Activated naive CD4-positive, alpha-beta T cell treated with anti-CD3 and anti-CD28 coated beads for 36 hours (primary cell): ENCODE measurements at regions not wholly inside any gene's neighbourhood (a gene's known extent, or its start where the extent isn't known, plus 50 kb on each side); places are given as distances from the start of the nearest gene placed in this dataset.
"Not testable (repeated sequence)": the region's sequence is repeated elsewhere in the genome, so short reads cannot be mapped to it uniquely, and the experiment has no call there.

Experiments
- CTCF ChIA-PET: fragments of 350-600 bp; sonication (Branson Sonifier 250); formaldehyde crosslinking; loops from one replicate; lab custom pipeline; 2021; ENCODE audit warnings: antibody characterized with exemption; lab: Charles Lee
- DNase-seq: peaks from one replicate; pipeline ENCODE4 v3.0.0-alpha.2; 2020
- H3K27ac Mint-ChIP-seq: one replicate; pipeline ENCODE4 v1.8.0; 2021; ENCODE audit warnings: mild to moderate bottlenecking, mixed read lengths
- H3K27me3 Mint-ChIP-seq: one replicate; pipeline ENCODE4 v1.8.0; 2021; ENCODE audit warnings: low read depth, mixed read lengths
- H3K36me3 Mint-ChIP-seq: one replicate; pipeline ENCODE4 v1.8.0; 2021; ENCODE audit warnings: low read depth, mixed read lengths
- H3K4me1 Mint-ChIP-seq: one replicate; pipeline ENCODE4 v1.8.0; 2021; ENCODE audit warnings: low read depth, mixed read lengths
- H3K4me3 Mint-ChIP-seq: one replicate; pipeline ENCODE4 v1.8.0; 2021; ENCODE audit warnings: mild to moderate bottlenecking, moderate library complexity, mixed read lengths
- H3K9me3 Mint-ChIP-seq: one replicate; pipeline ENCODE4 v1.8.0; 2021; ENCODE audit warnings: mixed read lengths
- intact Hi-C: fragments of 100-400 bp; cut with micrococcal nuclease; formaldehyde crosslinking; loops from one replicate; pipeline ENCODE4 v1.15.1; 2023

DNA sequence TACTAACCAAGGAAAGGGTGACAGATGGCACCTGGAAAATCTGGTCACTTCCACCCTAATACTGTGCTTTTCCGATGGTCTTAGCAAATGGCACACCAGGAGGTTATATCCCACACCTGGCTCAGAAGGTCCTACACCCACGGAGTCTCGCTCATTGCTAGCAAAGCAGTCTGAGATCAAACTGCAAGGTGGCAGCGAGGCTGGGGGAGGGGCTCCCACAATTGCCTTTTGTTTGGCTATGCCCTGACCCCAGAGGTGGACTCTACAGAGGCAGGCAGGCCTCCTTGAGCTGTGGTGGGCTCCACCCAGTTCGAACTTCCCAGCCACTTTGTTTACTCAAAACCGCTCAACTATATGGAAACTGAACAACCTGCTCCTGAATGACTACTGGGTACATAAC lies 50.3 kb upstream of the UGT2B15 start:
- CTCF ChIA-PET, H3K27ac Mint-ChIP-seq, intact Hi-C loops, H3K36me3 Mint-ChIP-seq, H3K4me3 Mint-ChIP-seq, H3K9me3 Mint-ChIP-seq, H3K27me3 Mint-ChIP-seq, H3K4me1 Mint-ChIP-seq, DNase-seq: not testable (repeated sequence)

DNA sequence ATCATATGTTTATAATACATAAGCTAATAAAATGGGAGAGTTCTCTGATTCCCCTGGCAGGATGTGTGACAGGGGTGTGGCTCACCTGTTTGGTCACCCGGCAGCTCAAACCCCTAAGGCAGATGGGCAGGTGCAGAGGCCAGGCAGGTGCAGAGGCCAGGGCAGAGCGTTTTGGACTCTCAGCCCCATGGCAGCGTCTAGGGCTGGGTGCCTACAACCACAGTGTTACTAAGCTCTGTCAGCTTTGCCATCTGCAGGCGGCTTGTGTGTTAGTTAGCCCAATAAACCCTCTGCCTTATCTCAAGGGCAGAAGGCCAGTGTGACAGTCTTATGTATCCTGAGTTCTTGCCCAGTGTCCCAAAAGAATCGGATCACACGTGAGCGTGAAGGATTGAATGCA lies 54.0 kb upstream of the UGT2B15 start:
- Mint-ChIP-seq H3K4me1 (no peaks in the 10 kb centered on the region), H3K27me3 (no peaks in the 10 kb centered on the region), H3K27ac (no peak overlapping the region), H3K4me3 (no peak overlapping the region), H3K9me3 (peaks cover 7% of the 10 kb centered on the region), H3K36me3 (no peaks in the 10 kb centered on the region)
- intact Hi-C loops = no loop called here
- CTCF ChIA-PET = no interaction called here
- no peak for DNase-seq

DNA sequence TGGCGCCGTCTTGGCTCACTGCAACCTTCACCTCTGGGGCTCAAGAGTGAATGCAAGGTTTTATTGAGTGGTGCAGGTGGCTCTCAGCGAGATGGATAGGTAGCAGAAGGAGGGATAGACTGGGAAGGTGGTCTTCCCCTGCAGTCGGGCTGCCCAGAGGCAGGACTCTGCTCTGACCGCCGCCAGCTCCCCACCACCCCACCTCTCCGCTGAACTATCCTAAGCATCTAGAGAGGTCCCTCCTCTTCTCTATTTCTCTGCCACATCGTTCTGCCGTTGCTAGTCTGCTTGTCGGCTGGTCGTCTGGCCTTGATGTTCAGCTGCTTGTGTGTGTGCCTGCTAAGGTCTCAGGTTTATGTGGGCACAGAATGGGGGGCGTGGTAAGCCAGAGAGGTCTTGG lies 54.5 kb upstream of the UGT2B15 start:
- Mint-ChIP-seq H3K27ac (no peak overlapping the region), H3K36me3 (no peaks in the 10 kb centered on the region), H3K27me3 (no peaks in the 10 kb centered on the region), H3K4me3 (no peak overlapping the region), H3K9me3 (peaks cover 7% of the 10 kb centered on the region), H3K4me1 (no peaks in the 10 kb centered on the region)
- intact Hi-C loops = no loop called here
- no peak for DNase-seq
- CTCF ChIA-PET = no interaction called here

DNA sequence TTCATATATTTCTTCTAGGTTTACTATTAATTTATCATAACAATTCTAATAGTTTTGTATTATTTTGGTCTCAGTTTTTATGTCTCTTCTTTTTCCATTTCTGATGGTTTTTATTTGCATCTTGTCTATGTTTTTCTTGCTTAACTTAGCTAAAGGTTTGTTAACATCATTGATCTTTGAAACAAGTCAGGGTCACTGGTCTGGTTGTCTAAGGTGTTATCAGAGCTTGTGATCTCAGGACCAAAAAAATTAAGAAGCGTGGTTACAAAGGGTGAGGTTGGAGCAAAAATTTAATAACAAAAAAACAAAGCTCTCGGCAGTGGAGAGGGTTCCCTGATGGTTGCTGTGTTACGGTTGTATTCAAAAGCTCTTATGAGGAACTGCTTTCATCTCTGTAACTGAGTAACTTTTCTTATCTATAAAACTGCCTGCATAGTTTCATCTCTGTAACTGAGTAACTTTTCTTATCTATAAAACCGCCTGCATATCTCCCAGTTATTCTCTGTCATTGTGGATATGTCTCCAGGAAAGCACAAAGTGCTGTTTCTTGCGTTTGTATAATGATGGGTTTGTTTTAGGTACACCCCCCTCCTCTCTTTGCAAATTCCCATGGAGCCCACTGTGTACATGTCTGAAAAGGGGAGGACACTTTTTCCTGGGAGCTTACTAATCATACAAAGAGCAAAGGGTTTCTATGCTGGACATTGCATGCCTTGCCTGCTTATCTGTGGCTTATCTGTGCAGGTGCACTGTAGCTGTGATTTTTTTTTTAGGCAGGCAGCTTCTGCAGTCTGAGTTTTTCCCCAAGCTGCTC lies 62.4 kb upstream of the UGT2B15 start:
- H3K4me3 Mint-ChIP-seq = no peak overlapping the region

DNA sequence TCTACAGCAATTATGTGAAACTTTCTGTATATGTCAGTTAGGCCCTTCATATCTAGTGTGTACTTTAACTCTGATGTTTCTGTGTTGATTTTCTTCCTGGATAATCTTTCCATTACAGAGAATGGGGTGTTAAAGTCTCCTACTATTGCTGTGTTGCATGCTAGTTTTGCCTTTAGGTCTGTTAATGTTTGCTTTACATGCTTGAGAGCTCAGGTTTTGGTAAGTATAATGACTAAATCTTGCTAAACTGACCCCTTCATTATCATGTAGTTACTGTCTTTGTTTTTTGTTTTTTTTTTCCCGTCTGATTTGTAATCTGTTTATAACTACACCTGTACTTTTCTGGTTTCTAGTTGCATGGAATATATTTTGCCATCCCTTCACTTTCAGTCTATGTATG lies 63.6 kb upstream of the UGT2B15 start:
- H3K27ac Mint-ChIP-seq = no peak overlapping the region
- no peak overlapping the region for H3K4me3 Mint-ChIP-seq
- DNase-seq = no peak
- CTCF ChIA-PET = no interaction called here
- H3K4me1 Mint-ChIP-seq = no peaks in the 10 kb centered on the region
- no peaks in the 10 kb centered on the region for H3K9me3 Mint-ChIP-seq
- H3K36me3 Mint-ChIP-seq = no peaks in the 10 kb centered on the region
- H3K27me3 Mint-ChIP-seq = peaks cover 4% of the 10 kb centered on the region
- intact Hi-C loops = no loop called here

More for the DNA sequence above, 62.4 kb upstream of the UGT2B15 start:
- Mint-ChIP-seq H3K27ac (no peak overlapping the region), H3K4me1 (no peaks in the 10 kb centered on the region), H3K36me3 (no peaks in the 10 kb centered on the region), H3K9me3 (no peaks in the 10 kb centered on the region), H3K27me3 (peaks cover 4% of the 10 kb centered on the region)
- no peak for DNase-seq
- CTCF ChIA-PET = interaction anchor here (0.7 kb wide), 1 partner anchor 127 kb away, joined by 3 read pairs; no protein-coding TSS in a partner anchor
- intact Hi-C loops = no loop called here

DNA sequence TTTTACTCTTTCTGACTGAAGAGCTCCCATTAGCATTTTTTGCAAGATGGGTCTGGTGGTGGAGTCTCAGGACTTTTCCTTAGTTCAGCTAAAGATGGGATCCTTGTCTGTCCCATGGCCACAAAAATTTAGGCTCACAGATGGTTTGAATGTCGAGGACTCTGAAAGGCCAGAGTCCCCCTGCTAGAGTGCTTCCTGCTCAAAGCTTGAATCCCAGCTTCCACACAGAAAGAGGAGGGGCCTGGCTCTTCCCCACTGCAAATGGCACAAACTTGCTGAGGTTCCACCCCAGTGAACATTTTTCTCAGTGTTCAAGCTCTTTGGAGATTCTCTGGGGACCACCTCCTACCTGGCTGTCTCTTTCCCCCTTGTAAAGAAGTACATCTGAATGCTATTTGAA lies 64.7 kb upstream of the UGT2B15 start:
- intact Hi-C loops = no loop called here
- no peak overlapping the region for H3K4me3 Mint-ChIP-seq
- peaks cover 4% of the 10 kb centered on the region for H3K27me3 Mint-ChIP-seq
- H3K9me3 Mint-ChIP-seq = no peaks in the 10 kb centered on the region
- H3K27ac Mint-ChIP-seq = no peak overlapping the region
- H3K4me1 Mint-ChIP-seq = no peaks in the 10 kb centered on the region
- no peak for DNase-seq
- H3K36me3 Mint-ChIP-seq = no peaks in the 10 kb centered on the region
- CTCF ChIA-PET = no interaction called here

DNA sequence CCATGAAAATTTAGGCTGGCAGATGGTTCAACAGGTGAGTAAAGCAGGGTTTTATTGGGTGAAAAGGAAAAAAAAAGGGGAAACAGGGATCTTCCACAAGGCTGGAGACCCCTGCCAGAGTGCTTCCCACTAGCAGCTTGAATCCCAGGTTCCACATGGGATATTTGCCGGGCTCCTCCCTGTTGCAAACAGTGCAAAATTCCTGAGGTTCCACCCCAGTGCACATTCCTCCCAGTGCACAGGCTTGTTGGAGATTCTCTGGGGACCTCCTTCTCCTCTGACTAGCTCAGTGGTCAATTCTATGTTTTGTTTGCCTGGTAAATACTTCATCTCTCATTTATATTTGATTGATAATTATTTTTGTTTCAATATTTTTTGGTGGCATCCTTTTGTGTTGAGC lies 66.4 kb upstream of the UGT2B15 start:
- Mint-ChIP-seq H3K27ac (no peak overlapping the region), H3K4me3 (no peak overlapping the region), H3K36me3 (no peaks in the 10 kb centered on the region), H3K4me1 (no peaks in the 10 kb centered on the region), H3K27me3 (peaks cover 2% of the 10 kb centered on the region), H3K9me3 (no peaks in the 10 kb centered on the region)
- no peak for DNase-seq
- intact Hi-C loops = no loop called here
- CTCF ChIA-PET = interaction anchor here (0.6 kb wide), 1 partner anchor 1125 kb away, joined by 3 read pairs; no protein-coding TSS in a partner anchor

DNA sequence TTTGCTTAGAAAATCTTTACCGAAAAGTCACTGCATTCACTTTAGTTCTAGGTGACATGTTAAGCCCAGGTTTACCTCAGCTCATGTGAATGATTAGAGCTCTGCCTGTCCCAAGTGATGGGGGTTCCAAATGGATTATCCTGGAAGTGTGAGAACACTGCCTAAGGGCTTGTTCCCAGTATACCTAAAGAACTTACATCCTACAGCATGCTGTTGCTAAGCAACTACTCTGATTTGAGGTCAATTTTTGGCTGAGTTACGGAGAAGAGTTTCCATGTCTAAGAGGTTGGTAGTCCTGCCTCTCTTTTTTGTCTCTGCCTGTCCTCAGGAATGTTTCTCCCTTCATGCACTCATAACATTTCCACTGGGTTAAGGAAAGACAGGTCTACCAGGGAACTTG lies 67.6 kb upstream of the UGT2B15 start:
- CTCF ChIA-PET = interaction anchor here (0.7 kb wide), 1 partner anchor 10 kb away, joined by 3 read pairs; no protein-coding TSS in a partner anchor
- Mint-ChIP-seq H3K27me3 (peaks cover 7% of the 10 kb centered on the region), H3K36me3 (no peaks in the 10 kb centered on the region), H3K4me3 (no peak overlapping the region), H3K9me3 (peaks cover 3% of the 10 kb centered on the region), H3K4me1 (no peaks in the 10 kb centered on the region), H3K27ac (no peak overlapping the region)
- no peak for DNase-seq
- intact Hi-C loops = no loop called here

DNA sequence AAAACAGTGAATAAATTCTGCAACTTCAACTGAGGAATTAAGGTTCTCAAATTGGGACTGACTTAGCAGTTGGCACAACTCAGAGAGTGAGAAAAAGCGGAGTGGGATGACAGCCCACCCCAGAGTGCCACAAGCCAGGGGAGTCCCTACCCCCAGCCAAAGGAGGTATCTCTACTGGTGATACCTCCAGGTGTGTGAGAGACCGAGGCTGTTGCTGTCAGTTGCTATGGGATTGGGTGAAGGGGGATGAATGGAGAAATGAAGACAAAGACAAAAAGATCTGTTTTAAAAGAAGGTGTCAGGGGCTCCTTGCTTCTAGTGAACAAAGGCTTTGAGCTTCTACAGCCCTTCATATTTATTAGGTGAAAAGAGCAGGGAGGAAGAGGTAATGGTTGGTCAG lies 71.4 kb upstream of the UGT2B10 start:
- Mint-ChIP-seq H3K9me3 (peaks cover 3% of the 10 kb centered on the region), H3K36me3 (no peaks in the 10 kb centered on the region), H3K27me3 (peaks cover 5% of the 10 kb centered on the region), H3K4me3 (no peak overlapping the region), H3K4me1 (no peaks in the 10 kb centered on the region), H3K27ac (no peak overlapping the region)
- CTCF ChIA-PET = no interaction called here
- intact Hi-C loops = no loop called here
- no peak for DNase-seq

DNA sequence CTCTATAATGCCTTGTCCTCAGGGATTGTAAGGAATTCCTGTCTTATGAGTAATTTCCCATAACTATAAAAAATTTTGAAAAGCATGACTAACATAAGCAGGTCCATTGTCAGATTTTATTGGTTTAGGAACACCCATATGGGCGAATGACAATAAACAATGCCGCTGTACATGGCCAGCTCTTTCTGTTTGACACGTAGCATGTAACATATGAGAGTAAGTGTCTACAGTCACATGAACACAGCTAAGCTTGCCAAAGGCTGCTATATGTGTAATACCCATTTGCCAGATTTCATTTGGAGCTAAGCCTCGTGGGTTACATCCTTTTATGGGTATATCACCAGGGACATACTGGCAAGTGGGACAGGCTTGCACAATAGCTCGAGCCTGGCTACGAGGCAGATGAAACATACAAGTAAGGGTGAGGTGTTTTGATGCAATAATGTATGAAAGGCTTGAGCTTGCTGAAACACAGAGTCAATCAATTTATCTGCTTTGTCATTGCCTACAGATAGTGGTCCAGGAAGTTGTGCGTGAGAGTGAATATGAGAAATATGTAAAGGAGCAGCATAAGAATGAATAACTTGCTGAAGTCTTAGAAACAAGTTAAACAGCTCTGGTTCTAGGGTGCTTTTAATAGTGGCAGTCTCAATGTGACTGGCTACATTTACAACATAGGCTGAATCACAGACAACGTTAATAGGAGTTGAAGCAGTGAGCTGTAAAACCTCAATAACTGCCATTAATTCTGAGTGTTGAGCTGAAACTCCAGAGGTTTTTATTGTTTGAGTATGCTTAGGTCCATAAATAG lies 67.4 kb upstream of the UGT2B10 start:
- CTCF ChIA-PET = interaction anchor here (0.7 to 0.9 kb wide), 2 partner anchors 10 to 250 kb away, joined by 3 read pairs; no protein-coding TSS in a partner anchor
- H3K27me3 Mint-ChIP-seq = peaks cover 4% of the 10 kb centered on the region
- H3K36me3 Mint-ChIP-seq = no peaks in the 10 kb centered on the region

DNA sequence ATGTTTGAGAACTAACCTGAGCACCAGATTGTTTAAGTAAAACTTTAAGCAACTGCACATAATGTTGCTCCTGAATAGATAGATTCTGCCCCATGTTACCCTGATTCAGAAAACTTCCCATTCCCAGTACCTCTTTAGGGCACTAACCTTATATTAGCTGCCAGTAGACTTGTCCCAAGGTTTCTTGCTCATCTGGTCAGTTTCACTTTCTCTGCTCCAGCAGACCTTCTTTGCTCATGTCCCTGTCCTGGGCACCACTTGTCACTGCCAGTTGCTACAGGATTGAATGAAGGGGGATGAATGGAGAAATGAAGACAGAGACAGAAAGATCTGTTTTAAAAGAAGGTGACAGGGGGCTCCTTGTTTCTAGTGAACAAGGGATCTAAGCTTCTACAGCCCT lies 65.2 kb upstream of the UGT2B10 start:
- no peaks in the 10 kb centered on the region for H3K4me1 Mint-ChIP-seq

More for the DNA sequence above, 67.4 kb upstream of the UGT2B10 start:
- DNase-seq = no peak
- H3K9me3 Mint-ChIP-seq = no peaks in the 10 kb centered on the region
- no peak overlapping the region for H3K4me3 Mint-ChIP-seq
- H3K27ac Mint-ChIP-seq = no peak overlapping the region
- H3K4me1 Mint-ChIP-seq = no peaks in the 10 kb centered on the region
- intact Hi-C loops = no loop called here

DNA sequence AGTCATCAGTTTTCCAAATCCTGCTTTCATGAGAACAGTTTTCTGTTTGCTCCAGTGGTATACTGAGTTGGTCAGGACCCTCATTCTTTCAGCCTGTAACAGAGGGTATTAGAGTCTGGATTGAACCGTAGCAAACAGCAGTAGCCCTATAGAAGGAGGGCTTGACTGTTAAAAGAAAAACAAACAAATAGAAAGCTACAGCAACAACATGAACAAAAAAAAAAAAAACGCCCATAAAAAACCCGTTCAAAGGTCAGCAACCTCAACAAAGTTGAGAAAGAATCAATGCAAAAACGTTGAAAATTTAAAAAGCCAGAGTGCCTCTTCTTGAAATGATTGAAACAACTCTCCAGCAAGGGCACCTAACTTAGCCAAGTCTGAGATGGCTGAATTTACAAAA lies 64.7 kb upstream of the UGT2B10 start:
- DNase-seq = no peak

More for the DNA sequence above, 65.2 kb upstream of the UGT2B10 start:
- peaks cover 4% of the 10 kb centered on the region for H3K27me3 Mint-ChIP-seq
- no peak overlapping the region for H3K4me3 Mint-ChIP-seq
- H3K36me3 Mint-ChIP-seq = no peaks in the 10 kb centered on the region
- intact Hi-C loops = no loop called here
- CTCF ChIA-PET = no interaction called here
- H3K9me3 Mint-ChIP-seq = no peaks in the 10 kb centered on the region
- DNase-seq = no peak
- H3K27ac Mint-ChIP-seq = no peak overlapping the region

More for the DNA sequence above, 64.7 kb upstream of the UGT2B10 start:
- Mint-ChIP-seq H3K9me3 (no peaks in the 10 kb centered on the region), H3K27me3 (peaks cover 4% of the 10 kb centered on the region), H3K27ac (no peak overlapping the region), H3K36me3 (no peaks in the 10 kb centered on the region), H3K4me3 (no peak overlapping the region), H3K4me1 (no peaks in the 10 kb centered on the region)
- intact Hi-C loops = no loop called here
- CTCF ChIA-PET = no interaction called here
